ENCODE measurements at regions not wholly inside any gene's neighbourhood (a gene's known extent, or its start where the extent isn't known, plus 50 kb on each side); places are given as distances from the start of the nearest gene placed in this dataset.
"Not testable (repeated sequence)": the region's sequence is repeated elsewhere in the genome, so short reads cannot be mapped to it uniquely, and the experiment has no call there.

DNA sequence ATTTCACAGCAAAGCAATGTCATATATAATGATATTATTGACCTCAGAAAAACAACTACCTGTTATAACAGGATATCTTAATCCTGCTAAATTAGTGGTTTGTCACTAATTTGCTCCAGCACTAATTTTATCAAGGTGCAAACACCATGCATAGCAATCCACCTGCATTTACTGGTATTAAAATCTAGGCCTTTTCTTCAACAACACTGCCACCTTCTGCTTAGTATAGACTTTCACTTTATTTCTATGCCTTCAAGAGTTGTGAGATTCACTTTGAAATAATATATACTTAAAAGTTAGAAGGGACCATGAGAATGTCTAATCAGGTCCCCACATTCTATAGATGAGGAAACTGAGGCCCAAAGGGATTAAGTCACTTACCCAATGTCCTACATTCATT is 82.1 kb upstream of the IQCM start:
- Histone ChIP-seq H3K4me1 (ENCODE audit: control insufficient read depth, insufficient read depth, low read length) (no peaks in the 10 kb centered on the region), H3K36me3 (ENCODE audit: control insufficient read depth, insufficient read depth, low read length, severe bottlenecking) (no peaks in the 10 kb centered on the region), H3K9me3 (ENCODE audit: control insufficient read depth, low read length) (no peaks in the 10 kb centered on the region), H3K27me3 (replicated peaks; ENCODE audit: control insufficient read depth, insufficient read depth, low read length) (no peaks in the 10 kb centered on the region), H3K9ac (ENCODE audit: low read length) (no peak overlapping the region), H3K4me3 (ENCODE audit: low read length) (no peak overlapping the region)
- peak; percentile 60 for DNase-seq (ENCODE audit: low read depth)

DNA sequence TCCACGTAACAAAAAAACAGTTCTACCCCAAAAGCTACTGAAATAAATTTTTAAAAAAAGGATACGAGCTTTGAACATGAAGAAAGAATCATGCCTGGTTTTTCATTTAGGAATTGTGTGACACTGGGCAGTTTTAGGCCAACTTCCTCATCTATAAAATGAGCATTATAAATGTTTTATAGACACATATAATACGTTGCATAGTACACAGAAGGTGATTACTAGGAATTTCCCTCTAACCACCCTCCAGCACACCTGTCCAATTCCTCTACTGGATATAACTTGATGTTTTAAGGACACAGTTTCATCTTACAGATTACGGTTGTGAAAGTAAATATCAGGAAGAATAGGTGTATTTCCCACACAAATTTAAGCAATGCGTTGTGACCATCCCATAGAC is 85.5 kb upstream of the IQCM start:
- no peaks in the 10 kb centered on the region for H3K4me1 ChIP-seq (ENCODE audit: control insufficient read depth, insufficient read depth, low read length)
- H3K27me3 ChIP-seq (replicated peaks; ENCODE audit: control insufficient read depth, insufficient read depth, low read length) = no peaks in the 10 kb centered on the region
- H3K9ac ChIP-seq (ENCODE audit: low read length) = no peak overlapping the region
- H3K4me3 ChIP-seq (ENCODE audit: low read length) = no peak overlapping the region
- H3K36me3 ChIP-seq (ENCODE audit: control insufficient read depth, insufficient read depth, low read length, severe bottlenecking) = no peaks in the 10 kb centered on the region
- H3K9me3 ChIP-seq (ENCODE audit: control insufficient read depth, low read length) = no peaks in the 10 kb centered on the region
- no peak for DNase-seq (ENCODE audit: low read depth)

GRCh38 chr4:149902242-149902641 is 86.6 kb upstream of the IQCM start:
- no peaks in the 10 kb centered on the region for H3K36me3 ChIP-seq (ENCODE audit: control insufficient read depth, insufficient read depth, low read length, severe bottlenecking)
- H3K9me3 ChIP-seq (ENCODE audit: control insufficient read depth, low read length) = no peaks in the 10 kb centered on the region
- H3K4me1 ChIP-seq (ENCODE audit: control insufficient read depth, insufficient read depth, low read length) = no peaks in the 10 kb centered on the region
- DNase-seq (ENCODE audit: low read depth) = no peak
- H3K9ac ChIP-seq (ENCODE audit: low read length) = no peak overlapping the region
- H3K27me3 ChIP-seq (replicated peaks; ENCODE audit: control insufficient read depth, insufficient read depth, low read length) = no peaks in the 10 kb centered on the region
- no peak overlapping the region for H3K4me3 ChIP-seq (ENCODE audit: low read length)

DNA sequence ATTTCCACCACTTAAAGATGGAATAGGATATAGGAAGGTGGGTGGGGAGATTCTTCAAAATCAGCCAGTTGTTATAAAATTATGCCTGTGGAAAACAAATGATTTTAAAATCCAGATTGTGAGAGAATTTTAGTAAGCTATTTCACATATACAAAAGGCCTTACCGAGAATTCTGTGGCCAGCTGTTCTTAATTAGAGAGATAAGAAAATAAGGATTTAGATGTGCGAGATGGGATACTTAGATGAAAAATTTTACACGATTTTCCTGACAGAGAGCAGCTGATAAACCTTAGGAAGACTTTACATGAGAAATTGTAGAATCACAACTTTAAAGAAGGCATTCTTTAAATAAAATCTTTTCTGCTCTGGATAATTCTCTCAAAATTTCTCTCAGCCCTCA is 94.5 kb upstream of the IQCM start:
- H3K36me3 ChIP-seq (ENCODE audit: control insufficient read depth, insufficient read depth, low read length, severe bottlenecking) = no peaks in the 10 kb centered on the region
- H3K9ac ChIP-seq (ENCODE audit: low read length) = no peak overlapping the region
- H3K9me3 ChIP-seq (ENCODE audit: control insufficient read depth, low read length) = no peaks in the 10 kb centered on the region
- DNase-seq (ENCODE audit: low read depth) = peak; percentile 41
- no peak overlapping the region for H3K4me3 ChIP-seq (ENCODE audit: low read length)
- no peaks in the 10 kb centered on the region for H3K4me1 ChIP-seq (ENCODE audit: control insufficient read depth, insufficient read depth, low read length)
- H3K27me3 ChIP-seq (replicated peaks; ENCODE audit: control insufficient read depth, insufficient read depth, low read length) = no peaks in the 10 kb centered on the region

- H3K36me3 ChIP-seq (ENCODE audit: control insufficient read depth, insufficient read depth, low read length, severe bottlenecking) = no peaks in the 10 kb centered on the region
- H3K4me1 ChIP-seq (ENCODE audit: control insufficient read depth, insufficient read depth, low read length) = no peaks in the 10 kb centered on the region
- H3K9ac ChIP-seq (ENCODE audit: low read length) = no peak overlapping the region
- DNase-seq (ENCODE audit: low read depth) = peak; percentile 24
- H3K9me3 ChIP-seq (ENCODE audit: control insufficient read depth, low read length) = no peaks in the 10 kb centered on the region
- no peaks in the 10 kb centered on the region for H3K27me3 ChIP-seq (replicated peaks; ENCODE audit: control insufficient read depth, insufficient read depth, low read length)
- H3K4me3 ChIP-seq (ENCODE audit: low read length) = no peak overlapping the region
These were observed 95.1 kb upstream of the IQCM start for GRCh38 chr4:149910604-149911350.

- Histone ChIP-seq H3K27me3 (replicated peaks; ENCODE audit: control insufficient read depth, insufficient read depth, low read length) (no peaks in the 10 kb centered on the region), H3K4me3 (ENCODE audit: low read length) (no peak overlapping the region), H3K36me3 (ENCODE audit: control insufficient read depth, insufficient read depth, low read length, severe bottlenecking) (no peaks in the 10 kb centered on the region), H3K9ac (ENCODE audit: low read length) (no peak overlapping the region), H3K9me3 (ENCODE audit: control insufficient read depth, low read length) (no peaks in the 10 kb centered on the region), H3K4me1 (ENCODE audit: control insufficient read depth, insufficient read depth, low read length) (no peaks in the 10 kb centered on the region)
- DNase-seq (ENCODE audit: low read depth) = no peak
These were observed 95.7 kb upstream of the IQCM start for GRCh38 chr4:149911354-149911753.

DNA sequence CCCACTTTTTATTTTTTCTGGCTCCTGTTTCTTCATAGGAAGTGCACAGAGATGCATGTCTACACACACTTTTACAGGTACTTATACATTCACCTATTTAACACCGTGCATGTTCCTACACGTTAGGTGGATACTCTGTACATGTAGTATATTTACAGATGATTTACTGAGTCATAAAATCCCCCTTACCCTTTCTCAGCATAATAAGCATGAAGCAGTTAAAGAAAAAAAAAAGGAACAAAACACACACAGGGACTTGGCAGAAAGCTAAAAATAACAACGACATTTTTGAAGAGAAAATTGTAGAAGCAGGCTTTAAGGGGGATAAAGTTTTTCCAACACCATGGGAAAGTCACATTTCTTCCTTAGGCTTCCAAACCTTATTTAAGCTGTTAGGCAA is 96.4 kb upstream of the IQCM start:
- H3K4me1 ChIP-seq (ENCODE audit: control insufficient read depth, insufficient read depth, low read length) = no peaks in the 10 kb centered on the region
- no peak overlapping the region for H3K4me3 ChIP-seq (ENCODE audit: low read length)
- H3K27me3 ChIP-seq (replicated peaks; ENCODE audit: control insufficient read depth, insufficient read depth, low read length) = no peaks in the 10 kb centered on the region
- no peaks in the 10 kb centered on the region for H3K9me3 ChIP-seq (ENCODE audit: control insufficient read depth, low read length)
- H3K9ac ChIP-seq (ENCODE audit: low read length) = no peak overlapping the region
- no peaks in the 10 kb centered on the region for H3K36me3 ChIP-seq (ENCODE audit: control insufficient read depth, insufficient read depth, low read length, severe bottlenecking)
- peak; percentile 9 for DNase-seq (ENCODE audit: low read depth)

DNA sequence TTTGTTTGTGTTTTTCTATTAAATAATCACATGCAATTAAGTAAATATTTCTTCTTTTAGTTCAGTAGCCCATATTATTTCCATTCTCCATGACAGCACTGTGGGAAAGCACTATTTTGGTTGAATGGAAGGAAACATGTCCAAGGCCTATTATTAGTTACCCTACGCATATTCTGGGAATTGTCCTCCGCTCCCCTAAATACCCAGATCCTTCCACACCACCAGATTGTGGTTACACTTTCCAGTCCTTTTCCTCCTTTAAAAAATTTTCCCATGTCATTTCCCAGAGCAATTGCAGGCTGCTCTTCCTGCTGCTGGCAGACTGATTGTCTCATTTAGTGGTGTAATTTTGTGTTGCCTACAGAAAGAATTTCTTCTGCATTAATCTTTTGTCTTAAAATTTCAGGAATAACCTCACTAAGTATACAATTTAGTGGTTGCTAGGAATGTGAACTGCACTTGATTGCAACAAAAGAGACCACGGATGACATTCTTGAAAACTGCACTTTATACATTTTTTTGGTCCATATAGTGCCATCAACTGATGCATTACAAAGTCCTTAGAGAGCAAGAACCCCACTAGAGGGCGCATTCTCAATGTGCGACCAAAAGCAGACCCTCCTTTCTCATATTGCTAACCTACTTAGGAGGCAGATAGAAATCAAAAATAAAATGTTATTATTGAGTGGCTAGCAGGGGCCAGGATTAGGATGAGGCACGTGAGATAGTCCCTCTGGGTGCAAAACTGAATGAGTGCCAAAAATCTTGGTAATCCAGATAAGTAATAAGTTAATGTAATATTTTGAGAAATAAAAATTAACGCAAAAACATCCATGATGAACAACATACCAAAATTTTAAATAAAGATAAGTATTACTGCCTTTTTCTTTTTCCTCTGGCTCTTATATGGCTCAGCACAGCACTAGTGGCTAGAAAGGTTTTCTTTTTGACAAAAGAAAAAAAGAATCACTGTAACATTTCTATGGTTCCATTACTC is 98.8 kb upstream of the IQCM start:
- Histone ChIP-seq H3K4me1 (ENCODE audit: control insufficient read depth, insufficient read depth, low read length) (no peaks in the 10 kb centered on the region), H3K27me3 (replicated peaks; ENCODE audit: control insufficient read depth, insufficient read depth, low read length) (no peaks in the 10 kb centered on the region), H3K9me3 (ENCODE audit: control insufficient read depth, low read length) (no peaks in the 10 kb centered on the region), H3K9ac (ENCODE audit: low read length) (no peak overlapping the region), H3K36me3 (ENCODE audit: control insufficient read depth, insufficient read depth, low read length, severe bottlenecking) (no peaks in the 10 kb centered on the region), H3K4me3 (ENCODE audit: low read length) (no peak overlapping the region)
- peak; percentile 89 for DNase-seq (ENCODE audit: low read depth)

DNA sequence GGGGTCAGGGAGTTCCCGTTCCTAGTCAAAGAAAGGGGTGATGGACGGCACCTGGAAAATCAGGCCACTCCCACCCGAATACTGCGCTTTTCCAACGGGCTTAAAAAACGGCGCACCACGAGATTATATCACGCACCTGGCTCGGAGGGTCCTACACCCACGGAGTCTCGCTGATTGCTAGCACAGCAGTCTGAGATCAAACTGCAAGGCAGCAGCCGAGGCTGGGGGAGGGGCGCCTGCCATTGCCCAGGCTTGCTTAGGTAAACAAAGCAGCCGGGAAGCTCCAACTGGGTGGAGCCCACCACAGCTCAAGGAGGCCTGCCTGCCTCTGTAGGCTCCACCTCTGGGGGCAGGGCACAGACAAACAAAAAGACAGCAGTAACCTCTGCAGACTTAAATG is 100.1 kb upstream of the IQCM start:
- H3K36me3 ChIP-seq (ENCODE audit: control insufficient read depth, insufficient read depth, low read length, severe bottlenecking); DNase-seq (ENCODE audit: low read depth); H3K4me1 ChIP-seq (ENCODE audit: control insufficient read depth, insufficient read depth, low read length); H3K27me3 ChIP-seq (replicated peaks; ENCODE audit: control insufficient read depth, insufficient read depth, low read length); H3K9ac ChIP-seq (ENCODE audit: low read length); H3K4me3 ChIP-seq (ENCODE audit: low read length); H3K9me3 ChIP-seq (ENCODE audit: control insufficient read depth, low read length): not testable (repeated sequence)

- H3K4me1 ChIP-seq (ENCODE audit: control insufficient read depth, insufficient read depth, low read length) = no peaks in the 10 kb centered on the region
- H3K9ac ChIP-seq (ENCODE audit: low read length) = no peak overlapping the region
- no peaks in the 10 kb centered on the region for H3K9me3 ChIP-seq (ENCODE audit: control insufficient read depth, low read length)
- DNase-seq (ENCODE audit: low read depth) = no peak
- H3K27me3 ChIP-seq (replicated peaks; ENCODE audit: control insufficient read depth, insufficient read depth, low read length) = no peaks in the 10 kb centered on the region
- no peak overlapping the region for H3K4me3 ChIP-seq (ENCODE audit: low read length)
- H3K36me3 ChIP-seq (ENCODE audit: control insufficient read depth, insufficient read depth, low read length, severe bottlenecking) = no peaks in the 10 kb centered on the region
These were observed 108.1 kb upstream of the IQCM start for GRCh38 chr4:149923736-149924135.

DNA sequence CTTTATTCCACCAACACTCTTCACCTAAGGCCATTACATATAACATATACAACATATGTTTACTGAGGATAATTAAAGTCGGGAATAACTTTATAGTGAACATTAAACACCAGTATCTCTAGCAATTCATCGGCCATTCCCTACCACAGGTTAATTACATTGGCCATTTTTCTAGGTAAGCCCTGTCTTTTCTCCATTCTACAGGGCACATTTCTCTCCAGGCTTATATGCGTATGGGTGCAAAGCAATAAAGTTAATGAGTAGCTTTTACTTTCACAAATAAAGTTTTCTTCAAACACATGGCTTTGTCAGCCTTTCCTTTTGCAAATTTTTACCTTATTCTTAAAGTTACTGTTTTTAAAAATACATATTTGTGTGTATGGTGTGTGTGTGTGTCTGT is 111.9 kb upstream of the IQCM start:
- no peak overlapping the region for H3K4me3 ChIP-seq (ENCODE audit: low read length)
- H3K9me3 ChIP-seq (ENCODE audit: control insufficient read depth, low read length) = no peaks in the 10 kb centered on the region
- H3K9ac ChIP-seq (ENCODE audit: low read length) = no peak overlapping the region
- H3K4me1 ChIP-seq (ENCODE audit: control insufficient read depth, insufficient read depth, low read length) = peaks cover 1% of the 10 kb centered on the region
- no peak for DNase-seq (ENCODE audit: low read depth)
- H3K27me3 ChIP-seq (replicated peaks; ENCODE audit: control insufficient read depth, insufficient read depth, low read length) = no peaks in the 10 kb centered on the region
- H3K36me3 ChIP-seq (ENCODE audit: control insufficient read depth, insufficient read depth, low read length, severe bottlenecking) = no peaks in the 10 kb centered on the region
